Trophoblast cell (in vitro differentiated cells and primary cell): ENCODE measurements at regions not wholly inside any gene's neighbourhood (a gene's known extent, or its start where the extent isn't known, plus 50 kb on each side); places are given as distances from the start of the nearest gene placed in this dataset.

ENCODE experiments used
- DNase-seq, 2 donors: peaks; one replicate each; pipeline ENCODE4 v3.0.0-alpha.2; 2016
- H2AFZ ChIP-seq: 2 replicates; pipeline ENCODE4 v1.6.1; 2013; ENCODE audit warnings: low read length, moderate library complexity, mild to moderate bottlenecking; ENCODE audit not compliant: insufficient read depth, poor library complexity
- H2AK5ac ChIP-seq: 2 replicates; pipeline ENCODE4 v1.6.1; 2013; ENCODE audit warnings: mild to moderate bottlenecking, low read length
- H2BK120ac ChIP-seq: 2 replicates; pipeline ENCODE4 v1.6.1; 2013; ENCODE audit warnings: low read length, mild to moderate bottlenecking, moderate library complexity; ENCODE audit not compliant: insufficient read depth, poor library complexity
- H2BK12ac ChIP-seq: 2 replicates; pipeline ENCODE4 v1.6.1; 2013; ENCODE audit warnings: mild to moderate bottlenecking, low read length, moderate library complexity
- H2BK5ac ChIP-seq: 2 replicates; pipeline ENCODE4 v1.6.1; 2013; ENCODE audit warnings: low read length, low read depth, moderate library complexity, mild to moderate bottlenecking; ENCODE audit not compliant: poor library complexity
- H3K14ac ChIP-seq: 2 replicates; pipeline ENCODE4 v1.6.1; 2013; ENCODE audit warnings: mild to moderate bottlenecking, low read length
- H3K18ac ChIP-seq: 2 replicates; pipeline ENCODE4 v1.6.1; 2013; ENCODE audit warnings: mild to moderate bottlenecking, low read length
- H3K23ac ChIP-seq: 2 replicates; pipeline ENCODE4 v1.6.1; 2013; ENCODE audit warnings: low read length
- H3K27ac ChIP-seq: 2 replicates; pipeline ENCODE4 v1.5.1; 2013; ENCODE audit warnings: low read depth, mild to moderate bottlenecking, inconsistent platforms, low read length, moderate library complexity
- H3K27me3 ChIP-seq: 2 replicates; pipeline ENCODE4 v1.6.1; 2013; ENCODE audit warnings: inconsistent platforms, mild to moderate bottlenecking, low read length, moderate library complexity; ENCODE audit not compliant: insufficient read depth
- H3K36me3 ChIP-seq, 2 experiments: 1 replicate in 1 of 2; 2 replicates in 1 of 2; pipeline ENCODE4 v1.6.1; 2013; ENCODE audit warnings: low read length in 2 of 2, mild to moderate bottlenecking in 2 of 2, moderate library complexity in 1 of 2; ENCODE audit not compliant: insufficient read depth in 2 of 2, control insufficient read depth in 1 of 2
- H3K4ac ChIP-seq: 2 replicates; pipeline ENCODE4 v1.6.1; 2013; ENCODE audit warnings: low read depth, mild to moderate bottlenecking, low read length, moderate library complexity
- H3K4me1 ChIP-seq, 2 experiments: 1 replicate in 1 of 2; 2 replicates in 1 of 2; pipeline ENCODE4 v1.6.1; 2013; ENCODE audit warnings: low read length in 2 of 2, mild to moderate bottlenecking in 2 of 2, moderate library complexity in 1 of 2; ENCODE audit not compliant: insufficient read depth in 2 of 2, control insufficient read depth in 1 of 2
- H3K4me2 ChIP-seq: 2 replicates; pipeline ENCODE4 v1.6.1; 2013; ENCODE audit warnings: inconsistent platforms, mild to moderate bottlenecking, low read length, moderate library complexity
- H3K4me3 ChIP-seq: 2 replicates; pipeline ENCODE4 v1.5.1; 2013; ENCODE audit warnings: mild to moderate bottlenecking, low read depth, low read length, inconsistent platforms
- H3K79me1 ChIP-seq: one replicate; pipeline ENCODE4 v1.6.1; 2013; ENCODE audit warnings: low read length
- H3K79me2 ChIP-seq: 2 replicates; pipeline ENCODE4 v1.6.1; 2013; ENCODE audit warnings: low read length, mild to moderate bottlenecking; ENCODE audit not compliant: control insufficient read depth, insufficient read depth, poor library complexity
- H3K9ac ChIP-seq: 2 replicates; pipeline ENCODE4 v1.6.1; 2013; ENCODE audit warnings: mild to moderate bottlenecking, low read length
- H3K9me3 ChIP-seq: 2 replicates; pipeline ENCODE4 v1.6.1; 2013; ENCODE audit warnings: low read depth, mild to moderate bottlenecking, control low read depth, inconsistent platforms, low read length; ENCODE audit not compliant: insufficient read depth
- H4K12ac ChIP-seq: 2 replicates; pipeline ENCODE4 v1.6.1; 2013; ENCODE audit warnings: low read depth, mild to moderate bottlenecking, low read length, moderate library complexity
- H4K8ac ChIP-seq: 2 replicates; pipeline ENCODE4 v1.6.1; 2013; ENCODE audit warnings: low read depth, mild to moderate bottlenecking, low read length, moderate library complexity
- H4K91ac ChIP-seq: one replicate; pipeline ENCODE4 v1.6.1; 2013; ENCODE audit warnings: low read depth, mild to moderate bottlenecking, low read length, moderate library complexity
- WGBS: extraction: QIAGEN DNeasy Blood & Tissue Kit; methylation state at CpG from one replicate; pipeline ENCODE4 v1.1.7; 2013; ENCODE audit warnings: missing lambda C conversion rate; ENCODE audit not compliant: insufficient read length, insufficient coverage; ENCODE audit errors: extremely low coverage; 5-methylcytosine and 5-hydroxymethylcytosine counted together

DNA sequence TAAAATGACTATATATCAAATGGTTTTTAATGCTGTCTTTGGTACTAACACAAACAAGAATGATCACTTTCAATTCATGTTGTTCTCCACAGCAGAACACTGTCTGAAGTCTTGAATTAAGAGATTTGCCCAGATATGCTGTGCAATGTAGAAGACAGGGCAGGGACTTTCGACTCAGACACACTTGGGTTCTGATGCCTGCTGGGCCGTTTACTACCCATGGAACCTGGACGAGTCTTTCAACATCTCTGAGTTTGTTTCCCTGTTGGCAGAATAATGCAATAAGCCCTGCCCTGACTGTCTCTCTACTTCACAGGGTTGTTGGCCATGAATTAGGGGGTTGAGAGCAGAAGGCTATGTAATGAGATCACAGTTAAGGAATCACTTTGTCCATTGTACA is 162.6 kb upstream of the TMPO start:
- H3K9me3 ChIP-seq: no peaks in the 10 kb centered on the region
- H3K27ac ChIP-seq: no peak overlapping the region
- no peak overlapping the region for H4K12ac ChIP-seq
- H3K27me3 ChIP-seq: no peaks in the 10 kb centered on the region
- no peak overlapping the region for H3K23ac ChIP-seq
- H3K79me2 ChIP-seq: no peaks in the 10 kb centered on the region
- no peak overlapping the region for H3K4me3 ChIP-seq
- no peak overlapping the region for H4K91ac ChIP-seq
- no peaks in the 10 kb centered on the region for H3K79me1 ChIP-seq
- no peak overlapping the region for H2AFZ ChIP-seq
- no peak overlapping the region for H2BK120ac ChIP-seq
- no peak overlapping the region for H2BK12ac ChIP-seq
- H3K36me3 ChIP-seq: no peaks in the 10 kb centered on the region
- no peak overlapping the region for H3K9ac ChIP-seq
- no peak overlapping the region for H3K18ac ChIP-seq
- no peak overlapping the region for H2AK5ac ChIP-seq
- no peak overlapping the region for H2BK5ac ChIP-seq
- no peak for DNase-seq
- no peak overlapping the region for H3K14ac ChIP-seq
- H4K8ac ChIP-seq: no peak overlapping the region
- no peak overlapping the region for H3K4ac ChIP-seq
- H3K4me1 ChIP-seq: peaks cover 0 to 3% of the 10 kb centered on the region in 2 experiments
- no CpG with 5 or more reads among the region's 3 CpGs for WGBS
- H3K4me2 ChIP-seq: no peak overlapping the region

- peaks cover 0 to 3% of the 10 kb centered on the region in 2 experiments for H3K4me1 ChIP-seq
- no peak overlapping the region for H4K12ac ChIP-seq
- no peak overlapping the region for H3K9ac ChIP-seq
- H2BK5ac ChIP-seq: no peak overlapping the region
- no peak overlapping the region for H3K27ac ChIP-seq
- no peak overlapping the region for H3K4me3 ChIP-seq
- no peak overlapping the region for H3K23ac ChIP-seq
- no peak for DNase-seq
- no peak overlapping the region for H3K4ac ChIP-seq
- no peak overlapping the region for H2AK5ac ChIP-seq
- no peaks in the 10 kb centered on the region for H3K79me1 ChIP-seq
- no peak overlapping the region for H3K18ac ChIP-seq
- H3K36me3 ChIP-seq: no peaks in the 10 kb centered on the region
- H2AFZ ChIP-seq: no peak overlapping the region
- no peak overlapping the region for H4K8ac ChIP-seq
- WGBS: no CpG with 5 or more reads among the region's 2 CpGs
- no peaks in the 10 kb centered on the region for H3K79me2 ChIP-seq
- H2BK120ac ChIP-seq: no peak overlapping the region
- H3K27me3 ChIP-seq: no peaks in the 10 kb centered on the region
- no peaks in the 10 kb centered on the region for H3K9me3 ChIP-seq
- H3K14ac ChIP-seq: no peak overlapping the region
- H3K4me2 ChIP-seq: no peak overlapping the region
- H4K91ac ChIP-seq: no peak overlapping the region
- H2BK12ac ChIP-seq: no peak overlapping the region
Observed at GRCh38 chr12:98354520-98355035, 160.8 kb upstream of the TMPO start.

DNA sequence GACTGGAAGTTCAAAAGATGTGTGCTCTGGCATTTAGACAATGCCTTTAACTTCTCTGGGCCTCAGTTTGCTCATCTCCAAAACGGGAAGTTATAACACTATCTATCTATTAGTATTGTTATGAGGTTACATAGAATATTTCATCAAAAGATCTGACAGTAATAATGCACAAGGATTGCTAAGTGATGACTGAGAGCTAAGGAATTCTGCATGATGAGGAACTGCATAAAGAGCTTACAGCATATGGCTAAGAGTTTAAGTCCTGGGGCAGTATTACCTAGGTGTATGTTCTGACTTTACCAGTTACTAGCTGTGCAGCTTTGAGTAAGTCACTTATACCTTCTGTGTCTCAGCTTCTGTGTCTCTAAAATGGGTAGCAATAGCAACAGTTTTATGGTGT is 160.1 kb upstream of the TMPO start:
- Histone ChIP-seq H3K9ac (no peak overlapping the region), H3K4ac (no peak overlapping the region), H3K79me1 (no peaks in the 10 kb centered on the region), H3K18ac (no peak overlapping the region), H2AK5ac (no peak overlapping the region), H2BK12ac (no peak overlapping the region), H4K12ac (no peak overlapping the region), H3K9me3 (no peaks in the 10 kb centered on the region), H3K27ac (no peak overlapping the region), H3K23ac (no peak overlapping the region), H2AFZ (no peak overlapping the region), H3K4me3 (no peak overlapping the region), H2BK120ac (no peak overlapping the region), H3K27me3 (no peaks in the 10 kb centered on the region), H3K4me1 (peaks cover 0 to 3% of the 10 kb centered on the region in 2 experiments), H3K4me2 (no peak overlapping the region), H3K36me3 (no peaks in the 10 kb centered on the region), H4K8ac (no peak overlapping the region), H3K14ac (no peak overlapping the region), H2BK5ac (no peak overlapping the region), H3K79me2 (no peaks in the 10 kb centered on the region), H4K91ac (no peak overlapping the region)
- WGBS: no CpG with 5 or more reads among the region's 1 CpG
- peak; percentile 11 to 66 for DNase-seq

DNA sequence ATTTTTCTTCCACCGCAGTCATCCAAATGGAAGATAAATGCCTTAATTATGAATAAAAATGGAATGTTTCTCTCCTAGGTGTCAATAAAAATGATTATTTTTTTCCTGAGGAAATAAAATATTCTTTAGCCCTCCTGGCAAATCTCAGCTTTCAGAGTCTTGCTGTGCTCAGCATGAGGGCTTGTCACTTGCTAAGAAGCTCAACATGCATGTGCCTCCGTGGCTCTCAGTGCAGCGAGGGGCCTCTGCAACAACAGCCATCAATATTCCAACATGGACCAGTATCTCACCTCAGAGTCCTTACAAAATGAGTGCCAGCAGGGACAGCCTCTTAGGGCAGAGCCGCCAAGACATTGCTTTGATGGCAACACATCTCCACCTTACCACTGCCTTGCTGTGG is 159.5 kb upstream of the TMPO start:
- DNase-seq: no peak
- H3K36me3 ChIP-seq: no peaks in the 10 kb centered on the region
- H3K79me2 ChIP-seq: no peaks in the 10 kb centered on the region
- H4K91ac ChIP-seq: no peak overlapping the region
- H2BK12ac ChIP-seq: no peak overlapping the region
- no peak overlapping the region for H2BK5ac ChIP-seq
- H3K4me3 ChIP-seq: no peak overlapping the region
- H3K27ac ChIP-seq: no peak overlapping the region
- H2BK120ac ChIP-seq: no peak overlapping the region
- H3K4me2 ChIP-seq: no peak overlapping the region
- no peaks in the 10 kb centered on the region for H3K79me1 ChIP-seq
- H3K23ac ChIP-seq: no peak overlapping the region
- no peak overlapping the region for H3K14ac ChIP-seq
- H3K9ac ChIP-seq: no peak overlapping the region
- no peak overlapping the region for H4K8ac ChIP-seq
- WGBS: no CpG with 5 or more reads among the region's 4 CpGs
- no peak overlapping the region for H4K12ac ChIP-seq
- H3K27me3 ChIP-seq: no peaks in the 10 kb centered on the region
- H3K4me1 ChIP-seq: peaks cover 0 to 3% of the 10 kb centered on the region in 2 experiments
- H2AK5ac ChIP-seq: no peak overlapping the region
- no peak overlapping the region for H3K18ac ChIP-seq
- H2AFZ ChIP-seq: no peak overlapping the region
- no peak overlapping the region for H3K4ac ChIP-seq
- no peaks in the 10 kb centered on the region for H3K9me3 ChIP-seq
